ENCODE measurements at regions not wholly inside any gene's neighbourhood (a gene's known extent, or its start where the extent isn't known, plus 50 kb on each side); places are given as distances from the start of the nearest gene placed in this dataset.

DNA sequence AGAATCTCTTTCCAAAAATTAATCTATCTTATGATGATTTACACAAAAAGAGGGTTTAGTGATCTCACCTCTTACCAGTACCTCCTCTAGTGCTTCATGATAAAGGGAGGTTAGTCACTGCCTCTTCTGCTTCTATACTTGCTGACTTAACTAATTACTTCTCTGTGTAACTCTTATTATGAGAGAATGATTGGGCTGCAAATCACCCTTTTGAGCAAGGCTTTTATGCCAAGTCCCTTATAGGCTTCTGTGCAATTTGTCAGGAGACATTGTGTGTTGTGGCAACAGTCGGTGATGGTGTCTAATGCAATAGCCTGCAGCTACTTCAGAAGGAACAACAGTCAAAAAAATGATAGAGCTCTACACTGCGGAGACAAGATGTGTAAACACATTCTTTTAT is 1568.1 kb upstream of the GOT2 start:
- TF ChIP-seq, protein P1, sequence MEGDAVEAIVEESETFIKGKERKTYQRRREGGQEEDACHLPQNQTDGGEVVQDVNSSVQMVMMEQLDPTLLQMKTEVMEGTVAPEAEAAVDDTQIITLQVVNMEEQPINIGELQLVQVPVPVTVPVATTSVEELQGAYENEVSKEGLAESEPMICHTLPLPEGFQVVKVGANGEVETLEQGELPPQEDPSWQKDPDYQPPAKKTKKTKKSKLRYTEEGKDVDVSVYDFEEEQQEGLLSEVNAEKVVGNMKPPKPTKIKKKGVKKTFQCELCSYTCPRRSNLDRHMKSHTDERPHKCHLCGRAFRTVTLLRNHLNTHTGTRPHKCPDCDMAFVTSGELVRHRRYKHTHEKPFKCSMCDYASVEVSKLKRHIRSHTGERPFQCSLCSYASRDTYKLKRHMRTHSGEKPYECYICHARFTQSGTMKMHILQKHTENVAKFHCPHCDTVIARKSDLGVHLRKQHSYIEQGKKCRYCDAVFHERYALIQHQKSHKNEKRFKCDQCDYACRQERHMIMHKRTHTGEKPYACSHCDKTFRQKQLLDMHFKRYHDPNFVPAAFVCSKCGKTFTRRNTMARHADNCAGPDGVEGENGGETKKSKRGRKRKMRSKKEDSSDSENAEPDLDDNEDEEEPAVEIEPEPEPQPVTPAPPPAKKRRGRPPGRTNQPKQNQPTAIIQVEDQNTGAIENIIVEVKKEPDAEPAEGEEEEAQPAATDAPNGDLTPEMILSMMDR (conservative IDR thresholded peaks at IDR 0.05; ENCODE audit: low read depth in 2 of 2) = no peak
- TF ChIP-seq ZNF114 (CRISPR knock-in tag; IDR thresholded peaks at IDR 0.05) (no peak), EZH2phosphoT487 (IDR thresholded peaks at IDR 0.05; ENCODE audit: unreplicated experiment) (no peak)
